Loucy (cell line): ENCODE measurements at regions not wholly inside any gene's neighbourhood (a gene's known extent, or its start where the extent isn't known, plus 50 kb on each side); places are given as distances from the start of the nearest gene placed in this dataset.

Source experiments
- H2AFZ ChIP-seq: fragments of 200-600 bp; sonication (generic); 2 replicates; pipeline ENCODE4 v1.6.0; 2016; ENCODE audit warnings: antibody characterized with exemption, mild to moderate bottlenecking, low read length, moderate library complexity
- H3F3A ChIP-seq: fragments of 200-600 bp; 2 replicates; pipeline ENCODE4 v1.6.0; 2016; ENCODE audit warnings: antibody characterized with exemption, low read depth, mild to moderate bottlenecking
- H3K27me3 ChIP-seq: fragments of 200-600 bp; sonication (generic); 2 replicates; pipeline ENCODE4 v1.6.1; 2014; ENCODE audit warnings: low read length, mild to moderate bottlenecking; ENCODE audit not compliant: insufficient read depth, poor library complexity, severe bottlenecking
- H3K36me3 ChIP-seq: fragments of 200-600 bp; sonication (generic); 2 replicates; pipeline ENCODE4 v1.6.1; 2016; ENCODE audit warnings: low read length; ENCODE audit not compliant: insufficient read depth
- H3K4me1 ChIP-seq: fragments of 200-600 bp; sonication (generic); 2 replicates; pipeline ENCODE4 v1.5.1; 2014; ENCODE audit warnings: low read length, mild to moderate bottlenecking; ENCODE audit not compliant: insufficient read depth, poor library complexity, severe bottlenecking
- H3K4me2 ChIP-seq: fragments of 200-600 bp; sonication (generic); 2 replicates; pipeline ENCODE4 v1.6.0; 2014; ENCODE audit warnings: antibody characterized with exemption, low read length, low read depth, mild to moderate bottlenecking; ENCODE audit not compliant: poor library complexity, severe bottlenecking
- H3K4me3 ChIP-seq: fragments of 200-600 bp; sonication (generic); 2 replicates; pipeline ENCODE4 v1.5.1; 2014; ENCODE audit warnings: low read length, mild to moderate bottlenecking, mixed read lengths; ENCODE audit not compliant: poor library complexity, severe bottlenecking
- H3K79me2 ChIP-seq: fragments of 200-600 bp; sonication (generic); 2 replicates; pipeline ENCODE4 v1.6.1; 2014; ENCODE audit warnings: low read length; ENCODE audit not compliant: insufficient read depth
- H3K9ac ChIP-seq: fragments of 200-600 bp; sonication (generic); 2 replicates; pipeline ENCODE4 v1.6.0; 2014; ENCODE audit warnings: mild to moderate bottlenecking, low read depth, low read length, moderate library complexity; ENCODE audit not compliant: poor library complexity, severe bottlenecking
- H3K9me2 ChIP-seq: fragments of 200-600 bp; sonication (generic); replicated peaks from 2 replicates; pipeline ENCODE4 v1.6.1; 2016; ENCODE audit warnings: low read depth, low read length, mixed read lengths
- H3K9me3 ChIP-seq: fragments of 200-600 bp; sonication (generic); 2 replicates; pipeline ENCODE4 v1.6.1; 2014; ENCODE audit warnings: mild to moderate bottlenecking, antibody characterized with exemption, low read length, low read depth; ENCODE audit not compliant: insufficient read depth
- H4K20me1 ChIP-seq: fragments of 200-600 bp; sonication (generic); 2 replicates; pipeline ENCODE4 v1.6.0; 2014; ENCODE audit warnings: antibody characterized with exemption, low read length, mild to moderate bottlenecking; ENCODE audit not compliant: insufficient read depth, poor library complexity, severe bottlenecking
- CTCF ChIP-seq: fragments of 200-600 bp; sonication (generic); conservative IDR thresholded peaks from 2 replicates; pipeline ENCODE4 v1.5.1; 2014; ENCODE audit warnings: mild to moderate bottlenecking, antibody characterized with exemption, low read length
- EZH2phosphoT487 ChIP-seq: fragments of 200-600 bp; IDR thresholded peaks from 2 replicates; pipeline ENCODE4 v1.6.1; 2018; ENCODE audit warnings: antibody characterized with exemption, mild to moderate bottlenecking, moderate library complexity, borderline replicate concordance

DNA sequence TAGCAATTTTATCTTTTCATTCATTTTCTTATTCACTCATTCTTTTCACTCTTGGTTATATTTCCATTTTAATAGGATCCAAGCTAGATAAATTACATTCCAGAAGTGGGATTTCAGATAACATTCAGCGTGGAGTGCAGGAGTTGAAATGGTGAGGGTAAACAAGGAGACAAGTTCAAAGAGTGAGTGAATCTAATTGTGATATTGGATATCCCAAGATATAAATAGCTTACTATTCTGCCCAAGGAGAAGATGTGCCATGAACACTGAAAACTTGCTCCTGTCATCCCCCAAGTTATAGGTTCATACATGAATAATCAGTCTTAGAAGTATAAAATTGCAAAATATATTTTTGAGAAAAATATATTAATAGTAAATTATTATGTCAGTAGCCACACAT, 459.3 kb downstream of the CETN3 start:
- Histone ChIP-seq H3K9ac (no peak overlapping the region), H3K4me3 (no peak overlapping the region), H3K4me2 (no peak overlapping the region)

GRCh38 chr5:89948977-89949376, 460.6 kb downstream of the CETN3 start:
- Histone ChIP-seq H3K36me3 (no peaks in the 10 kb centered on the region), H3K27me3 (no peaks in the 10 kb centered on the region), H3K9ac (no peak overlapping the region), H3K4me3 (no peak overlapping the region), H3K4me1 (no peaks in the 10 kb centered on the region), H3K4me2 (no peak overlapping the region), H2AFZ (no peak overlapping the region), H3K79me2 (no peaks in the 10 kb centered on the region), H3K9me3 (no peaks in the 10 kb centered on the region), H4K20me1 (no peaks in the 10 kb centered on the region), H3K9me2 (no peaks in the 10 kb centered on the region), H3F3A (no peaks in the 10 kb centered on the region)
- no peak for TF ChIP-seq CTCF
- TF ChIP-seq EZH2phosphoT487 = no peak

More for the DNA sequence above, 459.3 kb downstream of the CETN3 start:
- Histone ChIP-seq H3K36me3 (no peaks in the 10 kb centered on the region), H2AFZ (no peak overlapping the region), H3K4me1 (no peaks in the 10 kb centered on the region), H3K79me2 (no peaks in the 10 kb centered on the region), H3F3A (no peaks in the 10 kb centered on the region), H3K9me3 (no peaks in the 10 kb centered on the region), H3K9me2 (no peaks in the 10 kb centered on the region), H3K27me3 (no peaks in the 10 kb centered on the region), H4K20me1 (no peaks in the 10 kb centered on the region)
- TF ChIP-seq CTCF = no peak
- TF ChIP-seq EZH2phosphoT487 = no peak

- TF ChIP-seq EZH2phosphoT487 = no peak
- TF ChIP-seq CTCF = no peak
- H3K79me2 ChIP-seq = no peaks in the 10 kb centered on the region
- no peaks in the 10 kb centered on the region for H3F3A ChIP-seq
- no peak overlapping the region for H3K4me3 ChIP-seq
- H3K36me3 ChIP-seq = no peaks in the 10 kb centered on the region
- no peaks in the 10 kb centered on the region for H3K9me2 ChIP-seq
- H4K20me1 ChIP-seq = no peaks in the 10 kb centered on the region
- no peaks in the 10 kb centered on the region for H3K4me1 ChIP-seq
- no peak overlapping the region for H3K9ac ChIP-seq
- H3K4me2 ChIP-seq = no peak overlapping the region
- no peak overlapping the region for H2AFZ ChIP-seq
- no peaks in the 10 kb centered on the region for H3K27me3 ChIP-seq
- no peaks in the 10 kb centered on the region for H3K9me3 ChIP-seq
Observed at GRCh38 chr5:89946916-89947315, 462.6 kb downstream of the CETN3 start.
